ENCODE measurements at regions not wholly inside any gene's neighbourhood (a gene's known extent, or its start where the extent isn't known, plus 50 kb on each side); places are given as distances from the start of the nearest gene placed in this dataset.

DNA sequence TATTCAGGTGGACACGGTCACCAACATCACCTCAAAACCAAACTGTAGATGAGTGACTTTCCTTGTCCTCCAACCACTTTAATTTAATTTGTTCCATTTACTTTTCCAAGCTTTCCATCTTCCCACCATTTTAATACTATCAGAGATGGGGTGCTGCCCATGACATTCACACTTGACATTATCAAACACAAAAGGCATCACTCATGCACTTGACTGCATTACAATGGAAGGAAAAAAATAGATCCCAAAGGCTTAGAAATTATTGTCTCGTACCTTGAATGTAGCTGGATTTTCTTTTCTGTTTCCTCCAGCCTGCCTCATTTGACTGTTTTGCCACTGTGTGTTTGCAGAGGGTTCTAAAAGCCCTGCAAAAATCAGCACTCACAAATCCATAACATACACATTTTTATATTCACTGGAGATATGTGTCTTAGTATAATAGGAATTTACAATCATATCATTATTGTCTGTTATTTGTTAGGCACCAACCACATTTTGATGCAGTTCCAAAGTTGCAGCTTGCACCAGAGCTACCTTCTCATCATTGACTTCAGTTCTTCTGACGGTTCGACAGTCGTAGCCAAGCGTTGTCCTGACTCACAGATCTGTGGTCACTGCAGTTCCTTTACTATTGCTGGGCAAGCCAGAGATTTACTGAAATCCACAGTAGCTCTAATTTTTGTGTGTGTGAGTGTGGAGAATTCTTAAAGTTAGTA lies 712.3 kb upstream of the WWC1 start:
- peak in 2 of 3 donors; percentile 21 to 60 for DNase-seq

DNA sequence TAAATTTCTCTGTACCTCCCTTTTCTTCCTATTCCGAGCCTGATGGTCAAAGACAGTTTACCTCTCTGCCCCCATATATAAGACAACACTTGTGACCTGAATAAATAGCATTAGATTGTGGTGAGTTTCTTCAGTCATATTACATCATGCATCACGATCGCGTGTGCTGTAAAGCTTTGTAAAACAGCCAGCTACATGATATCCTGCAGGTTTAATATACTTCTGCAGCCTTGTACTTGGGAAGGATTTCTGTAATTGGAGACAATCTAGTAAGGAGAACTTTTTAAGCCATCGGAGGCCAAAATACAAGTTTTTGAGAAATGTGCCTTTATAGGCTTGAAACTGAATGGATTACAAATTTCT lies 711.8 kb upstream of the WWC1 start:
- peak in 2 of 3 donors; percentile 32 to 43 for DNase-seq

DNA sequence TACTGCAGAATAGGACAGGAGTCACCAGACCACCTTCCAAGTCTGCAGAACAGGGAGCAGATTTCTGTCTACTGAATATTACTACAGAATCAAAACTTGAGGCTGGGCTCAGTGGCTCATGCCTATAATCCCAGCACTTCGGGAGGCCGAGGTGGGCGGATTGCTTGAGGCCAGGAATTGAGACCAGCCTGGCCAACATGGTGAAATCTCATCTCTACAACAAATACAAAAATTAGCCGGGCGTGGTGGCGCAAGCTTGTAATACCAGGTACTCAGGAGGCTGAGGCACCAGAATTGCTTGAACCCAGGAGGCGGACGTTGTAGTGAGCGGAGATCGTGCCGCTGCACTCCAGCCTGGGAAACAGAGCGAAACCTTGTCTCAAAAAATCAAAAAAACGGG lies 710.8 kb upstream of the WWC1 start:
- DNase-seq: no peak

DNA sequence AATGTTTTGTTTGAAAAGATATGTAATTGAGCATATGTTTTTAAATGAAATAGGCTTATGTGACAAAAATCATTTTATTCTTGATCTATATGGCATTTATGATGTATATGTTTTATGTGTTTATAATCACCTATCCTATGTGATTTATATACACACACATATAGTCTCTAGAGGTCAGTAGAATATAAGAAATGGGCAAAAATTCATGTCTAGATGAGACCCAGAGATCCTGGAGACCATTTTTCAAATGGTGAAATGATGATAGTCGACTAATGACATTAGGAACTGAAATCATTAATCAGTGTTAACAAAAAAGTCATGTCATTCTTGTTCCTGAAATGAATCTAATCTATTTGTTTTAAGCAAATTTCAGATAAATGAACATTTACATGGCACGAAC lies 709.2 kb upstream of the WWC1 start:
- DNase-seq: peak in 2 of 3 donors; percentile 13 to 33

DNA sequence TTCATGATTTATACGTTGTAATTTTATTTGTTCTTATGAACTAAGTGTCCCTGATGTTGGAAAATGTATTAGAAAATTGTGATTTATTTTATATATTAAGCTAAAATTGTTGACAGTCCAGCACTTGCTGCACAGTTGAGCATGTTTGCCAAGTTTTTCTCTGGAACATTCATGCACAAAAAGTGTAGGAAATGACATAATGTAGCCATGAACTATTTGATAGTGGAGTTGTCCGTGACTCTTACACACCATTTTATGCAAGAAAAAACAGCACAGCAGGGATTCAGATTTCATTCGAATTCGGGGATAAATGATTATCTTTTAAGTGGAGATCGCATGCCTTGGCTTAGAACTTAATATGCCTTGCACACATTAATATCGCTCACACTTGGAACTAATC lies 708.6 kb upstream of the WWC1 start:
- peak; percentile 58 to 78 (median 61) for DNase-seq

DNA sequence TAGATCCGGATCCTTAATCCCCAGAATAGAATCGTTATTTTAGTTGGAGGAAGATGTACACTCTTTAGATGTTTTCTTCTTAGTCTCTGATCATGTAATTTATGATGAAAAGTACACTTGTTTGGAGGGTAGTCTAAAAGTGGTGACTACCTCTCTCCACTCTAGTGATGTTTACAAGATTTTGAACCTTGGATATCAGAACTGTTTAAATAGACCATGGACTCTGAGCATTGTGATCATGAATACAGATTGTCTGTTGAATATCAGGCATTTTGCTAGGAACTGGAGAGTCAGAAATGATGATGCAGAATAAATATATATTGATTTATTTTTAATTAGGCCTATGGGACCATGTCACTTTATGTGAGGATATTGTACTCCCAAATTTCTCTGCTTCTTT lies 706.3 kb upstream of the WWC1 start:
- DNase-seq: no peak

DNA sequence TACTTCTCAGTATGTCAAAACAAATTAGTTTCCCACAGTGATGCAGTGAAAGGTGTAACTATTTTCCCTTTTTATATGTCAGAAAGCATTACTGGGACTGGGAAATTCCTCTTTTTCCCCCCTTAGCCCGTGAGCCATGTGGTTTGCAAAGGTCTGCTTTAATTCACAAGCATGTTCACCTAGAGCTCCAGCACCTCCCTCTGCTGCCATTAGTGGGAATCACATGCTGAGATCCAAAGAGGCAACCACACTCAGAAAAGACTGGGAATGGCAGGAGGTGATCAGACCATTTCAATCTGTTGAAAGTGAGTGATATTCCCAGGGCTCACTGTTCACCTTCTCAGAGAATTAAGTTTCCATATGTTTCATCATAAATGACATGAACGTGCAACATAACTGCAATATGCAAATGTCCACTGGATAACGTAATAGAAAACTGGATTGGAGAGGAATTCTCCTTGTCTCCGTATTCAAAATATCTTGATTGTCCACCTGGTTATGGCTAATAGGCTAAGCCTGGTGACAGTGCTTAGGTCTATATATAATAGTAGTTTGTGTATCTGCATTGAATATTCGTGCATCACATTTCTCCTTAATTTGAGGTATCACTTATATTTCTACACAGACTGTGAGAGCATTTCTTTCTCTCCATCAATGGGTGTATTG lies 703.5 kb upstream of the WWC1 start:
- no peak for DNase-seq

DNA sequence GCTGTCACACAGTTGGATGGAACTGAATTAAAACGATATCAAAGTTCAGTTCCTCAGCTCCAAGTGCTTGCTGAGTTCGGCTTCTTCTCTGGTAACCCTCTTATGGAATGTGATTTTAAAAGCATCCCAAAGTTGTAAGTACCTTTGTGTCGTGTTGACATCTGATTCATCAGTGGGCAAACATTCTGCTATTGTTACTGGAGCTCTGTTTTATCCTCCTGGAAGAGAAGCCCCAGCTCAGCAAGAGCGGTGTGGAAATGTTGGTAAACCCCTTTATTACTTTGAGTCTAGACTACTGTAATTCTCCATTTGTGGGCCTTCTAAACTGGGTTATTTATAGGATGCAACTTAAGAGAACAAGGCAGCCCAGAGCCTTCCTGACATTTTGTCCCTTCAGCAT lies 699.3 kb upstream of the WWC1 start:
- no peak for DNase-seq

DNA sequence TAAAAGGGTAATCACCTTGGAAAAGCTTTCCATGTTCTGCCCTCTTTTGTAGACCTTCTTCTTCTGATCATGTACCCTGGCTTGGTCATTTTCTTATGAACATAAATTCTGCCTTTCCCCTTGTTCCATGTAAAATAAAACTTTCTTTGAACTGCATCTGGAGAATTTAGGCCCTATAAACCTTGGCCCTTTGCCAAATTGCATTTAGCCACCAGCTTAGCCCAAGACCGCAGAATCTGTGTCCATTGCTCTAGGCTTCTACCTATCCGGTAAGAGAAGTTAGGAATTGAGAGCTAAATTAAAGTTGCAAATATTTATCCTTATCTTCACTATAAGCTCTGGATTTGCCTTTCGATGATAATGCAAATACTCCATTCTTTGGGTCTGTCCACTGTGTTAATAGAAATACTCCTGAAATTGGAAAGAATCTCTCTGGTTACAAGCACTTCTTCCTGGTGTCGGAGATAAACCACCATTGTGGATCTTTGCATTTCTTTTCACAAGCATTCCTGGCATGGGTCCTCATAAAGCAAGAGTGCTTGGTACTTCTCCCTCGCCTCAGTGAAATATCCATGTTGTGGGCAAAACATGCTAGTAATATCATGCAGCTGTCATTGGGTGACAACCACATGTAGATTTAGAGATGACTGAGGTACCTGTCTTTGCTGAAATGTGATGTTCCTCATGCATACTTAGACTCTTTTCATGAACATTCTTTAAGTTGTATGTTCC lies 698.0 kb upstream of the WWC1 start:
- no peak for DNase-seq

GRCh38 chr5:167594061-167594435 lies 697.4 kb upstream of the WWC1 start:
- no peak for DNase-seq

DNA sequence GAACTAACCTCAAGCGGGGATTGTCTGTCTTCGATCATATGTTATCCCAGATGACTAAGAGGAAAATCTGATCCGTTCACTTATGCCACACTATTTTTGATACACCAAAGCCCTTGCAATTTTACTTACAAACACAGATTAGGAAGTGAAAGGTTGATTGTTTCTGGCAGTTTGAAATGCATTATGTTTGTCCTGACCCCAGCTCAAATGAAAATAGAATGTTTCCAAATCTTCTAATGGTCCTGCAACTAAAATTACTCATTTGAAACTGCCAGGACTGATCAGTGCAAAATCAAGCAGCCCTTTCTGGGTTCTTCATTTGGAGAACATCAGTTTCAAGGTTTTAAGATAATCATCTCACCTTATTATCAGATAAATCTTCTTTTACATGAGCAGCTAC lies 696.7 kb upstream of the WWC1 start:
- no peak for DNase-seq

DNA sequence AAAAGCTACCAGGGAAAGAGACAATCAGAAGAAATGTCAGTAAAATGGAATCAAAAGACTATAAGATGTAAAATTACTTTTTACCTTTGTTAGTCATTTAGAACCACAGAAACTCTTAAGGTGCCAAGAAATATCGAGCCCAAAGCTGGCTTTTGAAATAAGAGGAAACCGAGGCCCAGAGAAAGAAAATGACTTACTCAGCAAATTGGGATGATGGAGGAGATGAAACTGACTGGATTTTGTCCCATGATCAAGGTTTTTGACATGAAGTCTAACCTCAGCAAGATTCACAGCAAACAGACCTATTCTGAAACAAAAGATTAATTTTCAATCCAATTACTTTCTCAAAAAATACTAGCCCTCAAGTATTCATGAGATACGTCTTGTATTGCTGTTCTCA lies 696.2 kb upstream of the WWC1 start:
- DNase-seq: no peak

DNA sequence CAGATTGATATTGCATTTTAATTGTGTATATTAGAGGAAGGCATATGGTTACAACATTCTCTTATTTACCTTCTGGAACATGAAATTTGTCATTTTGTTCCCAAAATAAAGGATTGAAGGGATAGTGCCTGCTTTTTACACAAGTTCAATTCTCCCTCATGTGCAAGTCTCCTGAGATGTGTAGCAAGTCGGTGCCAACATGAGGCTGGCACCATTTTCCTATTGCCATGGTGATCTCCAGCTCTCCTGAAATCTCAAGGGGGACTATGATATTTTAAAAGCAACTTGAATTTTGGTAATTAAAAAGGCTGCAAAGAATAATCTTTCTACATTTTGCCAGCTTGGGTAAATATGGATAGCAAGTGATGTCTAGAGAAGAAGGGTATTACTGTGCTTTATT lies 693.3 kb upstream of the WWC1 start:
- DNase-seq: no peak

DNA sequence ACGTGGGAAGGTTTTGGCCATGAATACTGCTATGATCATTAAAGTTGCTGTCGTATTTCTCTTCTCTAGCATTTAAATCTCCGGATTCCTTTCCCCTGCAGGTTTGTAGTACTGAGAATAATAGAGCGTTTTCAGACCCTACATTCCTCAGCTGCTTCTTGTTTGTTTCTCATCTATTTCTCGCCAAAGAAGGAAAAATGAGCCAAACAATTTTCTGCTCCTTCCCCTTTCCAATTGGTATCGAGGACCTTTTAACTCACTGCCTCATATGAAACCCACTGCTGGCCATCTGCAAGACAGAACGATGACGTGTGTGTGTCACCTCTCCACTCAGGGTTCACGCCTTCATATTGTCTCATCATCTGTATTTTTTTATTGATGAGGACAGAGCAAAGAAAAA lies 689.4 kb upstream of the WWC1 start:
- DNase-seq: peak; percentile 18 to 66 (median 66)

DNA sequence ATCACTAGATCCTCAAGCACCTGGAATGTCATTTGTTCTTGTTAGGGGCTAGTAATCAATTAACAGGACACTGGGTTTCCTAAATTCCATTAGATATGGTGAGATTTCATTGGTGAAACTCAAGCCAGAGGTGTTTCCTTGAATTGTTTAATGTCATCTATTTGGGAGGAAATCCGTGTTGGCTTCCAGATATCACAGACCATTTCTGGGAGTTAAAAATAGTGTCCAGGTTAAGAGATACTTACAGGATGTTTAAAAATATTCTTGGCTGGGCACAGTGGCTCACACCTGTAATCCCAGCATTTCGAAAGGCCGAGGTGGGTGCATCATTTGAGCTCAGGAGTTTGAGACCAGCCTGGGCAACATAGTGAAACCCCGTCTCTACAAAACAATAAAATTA lies 688.3 kb upstream of the WWC1 start:
- DNase-seq: no peak

GRCh38 chr5:167608390-167609272 lies 682.8 kb upstream of the WWC1 start:
- no peak for DNase-seq

GRCh38 chr5:167614294-167615021 lies 677.0 kb upstream of the WWC1 start:
- no peak for DNase-seq

- DNase-seq: no peak
Observed at GRCh38 chr5:167616043-167616890, 675.2 kb upstream of the WWC1 start.

DNA sequence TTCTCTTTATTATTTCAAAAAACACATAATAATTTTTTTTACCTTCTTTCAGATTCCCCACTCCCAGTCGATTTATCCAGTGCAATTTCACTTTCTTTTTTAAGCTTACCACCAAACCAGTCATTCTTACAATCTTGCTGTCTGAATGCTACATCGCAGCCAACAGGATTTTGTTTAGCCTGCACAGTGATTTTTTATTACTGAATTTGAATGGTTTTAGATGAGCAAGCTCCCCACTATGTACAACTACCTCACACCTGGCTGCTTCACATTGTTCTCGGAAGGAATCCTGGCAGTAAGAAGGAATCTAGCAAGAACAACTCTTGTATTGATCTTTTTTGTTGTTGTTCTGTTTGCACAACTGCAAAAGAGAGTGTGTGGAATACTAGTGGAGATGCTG lies 668.1 kb upstream of the WWC1 start:
- DNase-seq: no peak

- no peak for DNase-seq
Observed at GRCh38 chr5:167624053-167624452, 667.4 kb upstream of the WWC1 start.

All from muscle of back (tissue), 3 donors.